Liver (tissue), 7 donors: ENCODE measurements at regions not wholly inside any gene's neighbourhood (a gene's known extent, or its start where the extent isn't known, plus 50 kb on each side); places are given as distances from the start of the nearest gene placed in this dataset.

Experiments used
- DNase-seq: peaks from one replicate; pipeline ENCODE4 v3.0.0-alpha.2; 2017; ENCODE audit warnings: low spot score
- H3K27ac ChIP-seq, 2 donors: one replicate each; pipeline ENCODE4 v1.7.0; 2013; ENCODE audit warnings: inconsistent platforms in 2 of 2, low read length in 2 of 2, control low read depth in 1 of 2, low read depth in 1 of 2, mild to moderate bottlenecking in 1 of 2
- H3K27me3 ChIP-seq, 4 donors: one replicate each; pipeline versions ENCODE4 v1.6.1 to v1.7.0; 2013; ENCODE audit warnings: low read length in 3 of 4, inconsistent platforms in 1 of 4, mild to moderate bottlenecking in 1 of 4, moderate library complexity in 1 of 4; ENCODE audit not compliant: control insufficient read depth in 4 of 4, insufficient read depth in 4 of 4
- H3K36me3 ChIP-seq, 4 donors: one replicate each; pipeline versions ENCODE4 v1.6.1 to v1.7.0; 2013; ENCODE audit warnings: low read length in 3 of 4, mild to moderate bottlenecking in 3 of 4, low read depth in 1 of 4, moderate library complexity in 1 of 4; ENCODE audit not compliant: control insufficient read depth in 4 of 4, insufficient read depth in 3 of 4
- H3K4me1 ChIP-seq, 4 donors: one replicate each; pipeline versions ENCODE4 v1.6.1 to v1.7.0; 2013; ENCODE audit warnings: low read length in 3 of 4, mild to moderate bottlenecking in 3 of 4, moderate library complexity in 1 of 4; ENCODE audit not compliant: control insufficient read depth in 4 of 4, insufficient read depth in 4 of 4
- H3K4me3 ChIP-seq, 3 donors: one replicate each; pipeline versions ENCODE4 v1.6.1 to v1.7.0; 2013; ENCODE audit warnings: low read length in 3 of 3, control low read depth in 1 of 3, low read depth in 1 of 3, mild to moderate bottlenecking in 1 of 3
- H3K9ac ChIP-seq, 2 donors: one replicate each; pipeline ENCODE4 v1.7.0; 2013; ENCODE audit warnings: low read length in 2 of 2, mild to moderate bottlenecking in 2 of 2, moderate library complexity in 2 of 2, control low read depth in 1 of 2, low read depth in 1 of 2
- H3K9me3 ChIP-seq, 4 donors: one replicate each; pipeline versions ENCODE4 v1.6.1 to v1.7.0; 2013; ENCODE audit warnings: low read length in 3 of 4; ENCODE audit not compliant: control insufficient read depth in 4 of 4
- ATF3 ChIP-seq: IDR thresholded peaks from 2 replicates; pipeline ENCODE4 v1.6.1; 2016; ENCODE audit warnings: antibody characterized with exemption
- EGR1 ChIP-seq, 2 donors: IDR thresholded peaks; 2 replicates each; pipeline ENCODE4 v1.6.1; 2016 to 2018; ENCODE audit warnings: antibody characterized with exemption in 2 of 2, low read depth in 2 of 2
- GABPA ChIP-seq, 2 donors: IDR thresholded peaks in 1 of 2; conservative IDR thresholded peaks in 1 of 2; 2 replicates each; pipeline ENCODE4 v1.6.1; 2016; ENCODE audit warnings: antibody characterized with exemption in 2 of 2, mild to moderate bottlenecking in 1 of 2, moderate library complexity in 1 of 2
- HNF4A ChIP-seq, 2 donors: conservative IDR thresholded peaks; 2 replicates each; pipeline ENCODE4 v1.6.1; 2016; ENCODE audit warnings: antibody characterized with exemption in 2 of 2, mild to moderate bottlenecking in 2 of 2
- HNF4G ChIP-seq: IDR thresholded peaks from 2 replicates; pipeline ENCODE4 v1.6.1; 2016; ENCODE audit warnings: antibody characterized with exemption
- MAX ChIP-seq: IDR thresholded peaks from 2 replicates; pipeline ENCODE4 v1.6.1; 2016; ENCODE audit warnings: antibody characterized with exemption
- NR2F2 ChIP-seq: IDR thresholded peaks from 2 replicates; pipeline ENCODE4 v1.6.1; 2016; ENCODE audit warnings: antibody characterized with exemption
- RAD21 ChIP-seq, 2 donors: IDR thresholded peaks; 2 replicates each; pipeline ENCODE4 v1.6.1; 2016; ENCODE audit warnings: antibody characterized with exemption in 2 of 2, mild to moderate bottlenecking in 2 of 2
- REST ChIP-seq: IDR thresholded peaks from 2 replicates; pipeline ENCODE4 v1.6.1; 2016; ENCODE audit warnings: antibody characterized with exemption, mild to moderate bottlenecking
- YY1 ChIP-seq: IDR thresholded peaks from 2 replicates; pipeline ENCODE4 v1.6.1; 2016; ENCODE audit warnings: antibody characterized with exemption, mild to moderate bottlenecking
- ZBTB33 ChIP-seq: IDR thresholded peaks from 2 replicates; pipeline ENCODE4 v1.6.1; 2016; ENCODE audit warnings: antibody characterized with exemption
- WGBS: extraction: QIAGEN DNeasy Blood & Tissue Kit; methylation state at CpG from one replicate; pipeline ENCODE4 v1.1.7; 2013; 5-methylcytosine and 5-hydroxymethylcytosine counted together
- donor health status: healthy.
- donor health status: healthy.
- donor health status: healthy.
- donor health status: healthy.

- Histone ChIP-seq H3K27ac (no peak overlapping the region), H3K9me3 (no peaks in the 10 kb centered on the region), H3K9ac (no peak overlapping the region), H3K4me1 (no peaks in the 10 kb centered on the region), H3K27me3 (no peaks in the 10 kb centered on the region), H3K4me3 (no peak overlapping the region), H3K36me3 (no peaks in the 10 kb centered on the region)
- WGBS: 58% methylated on average over 4 of the region's 4 CpGs
- DNase-seq: no peak
- TF ChIP-seq HNF4A (conservative IDR thresholded peaks at IDR 0.05): no peak
- TF ChIP-seq MAX: no peak
- no peak for TF ChIP-seq HNF4G
- TF ChIP-seq ZBTB33: no peak
- TF ChIP-seq YY1: no peak
- TF ChIP-seq EGR1 (IDR thresholded peaks at IDR 0.05; ENCODE audit: low read depth in 2 of 2): no peak
- TF ChIP-seq RAD21 (IDR thresholded peaks at IDR 0.05): no peak
- TF ChIP-seq ATF3: no peak
Observed at GRCh38 chr14:26128931-26129671, 468.7 kb downstream of the NOVA1 start.

- no peaks in the 10 kb centered on the region for H3K9me3 ChIP-seq
- DNase-seq: no peak
- H3K4me3 ChIP-seq: no peak overlapping the region
- no peak overlapping the region for H3K9ac ChIP-seq
- H3K27ac ChIP-seq: no peak overlapping the region
- H3K27me3 ChIP-seq: no peaks in the 10 kb centered on the region
- no peaks in the 10 kb centered on the region for H3K36me3 ChIP-seq
- TF ChIP-seq REST (no peak), NR2F2 (no peak), EGR1 (IDR thresholded peaks at IDR 0.05; ENCODE audit: low read depth in 2 of 2) (no peak), GABPA (IDR thresholded peaks at IDR 0.05 in 1 of 2, conservative IDR thresholded peaks at IDR 0.05 in 1 of 2) (no peak)
- WGBS: 50% methylated on average over 2 of the region's 2 CpGs
- H3K4me1 ChIP-seq: no peaks in the 10 kb centered on the region
Observed at GRCh38 chr14:26124896-26125438, 472.9 kb downstream of the NOVA1 start.
